Neural progenitor cell (in vitro differentiated cells): ENCODE measurements at regions not wholly inside any gene's neighbourhood (a gene's known extent, or its start where the extent isn't known, plus 50 kb on each side); places are given as distances from the start of the nearest gene placed in this dataset.
"Not testable (repeated sequence)": the region's sequence is repeated elsewhere in the genome, so short reads cannot be mapped to it uniquely, and the experiment has no call there.

Source experiments
- DNase-seq: peaks from one replicate; pipeline ENCODE4 v3.0.0-alpha.2; 2016; ENCODE audit warnings: low spot score
- H2AFZ ChIP-seq: fragments of 200-600 bp; sonication (generic); replicated peaks from 2 replicates; pipeline ENCODE4 v1.6.1; 2016; ENCODE audit warnings: antibody characterized with exemption
- H3F3A ChIP-seq: fragments of 200-600 bp; sonication (generic); 2 replicates; pipeline ENCODE4 v1.6.1; 2016; ENCODE audit warnings: antibody characterized with exemption, low read depth
- H3K27ac ChIP-seq: fragments of 200-600 bp; sonication (generic); 2 replicates; pipeline ENCODE4 v1.5.1; 2016; ENCODE audit warnings: mild to moderate bottlenecking
- H3K27me3 ChIP-seq: fragments of 200-600 bp; sonication (generic); 2 replicates; pipeline ENCODE4 v1.6.1; 2016; ENCODE audit warnings: mild to moderate bottlenecking, moderate library complexity
- H3K36me3 ChIP-seq: fragments of 200-600 bp; sonication (generic); 2 replicates; pipeline ENCODE4 v1.5.1; 2016
- H3K4me1 ChIP-seq: fragments of 200-600 bp; sonication (generic); 2 replicates; pipeline ENCODE4 v1.6.1; 2016; ENCODE audit warnings: mixed run types
- H3K4me2 ChIP-seq: fragments of 200-600 bp; sonication (generic); 2 replicates; pipeline ENCODE4 v1.6.1; 2016
- H3K4me3 ChIP-seq: fragments of 200-600 bp; sonication (generic); 2 replicates; pipeline ENCODE4 v1.5.1; 2016
- H3K79me2 ChIP-seq: fragments of 200-600 bp; sonication (generic); 2 replicates; pipeline ENCODE4 v1.6.1; 2016; ENCODE audit warnings: low read depth
- H3K9ac ChIP-seq: fragments of 200-600 bp; sonication (generic); 2 replicates; pipeline ENCODE4 v1.6.1; 2016
- H3K9me3 ChIP-seq: fragments of 200-600 bp; sonication (generic); 2 replicates; pipeline ENCODE4 v1.5.1; 2016; ENCODE audit warnings: low read depth
- H4K20me1 ChIP-seq: fragments of 200-600 bp; sonication (generic); 2 replicates; pipeline ENCODE4 v1.6.1; 2016; ENCODE audit warnings: low read depth
- H3K27ac Mint-ChIP-seq: 3 replicates; pipeline ENCODE4 v1.8.0; 2021; ENCODE audit warnings: mixed read lengths
- H3K27me3 Mint-ChIP-seq: 2 replicates; pipeline ENCODE4 v1.8.0; 2022; ENCODE audit warnings: low read depth, mild to moderate bottlenecking, inconsistent platforms, moderate library complexity, mixed read lengths; ENCODE audit not compliant: insufficient read depth
- H3K36me3 Mint-ChIP-seq: 3 replicates; pipeline ENCODE4 v1.8.0; 2021; ENCODE audit warnings: mixed read lengths
- H3K4me1 Mint-ChIP-seq: 3 replicates; pipeline ENCODE4 v1.8.0; 2021; ENCODE audit warnings: mixed read lengths
- H3K4me3 Mint-ChIP-seq: 3 replicates; pipeline ENCODE4 v1.8.0; 2021; ENCODE audit warnings: mild to moderate bottlenecking, moderate library complexity, mixed read lengths
- H3K9me3 Mint-ChIP-seq: 3 replicates; pipeline ENCODE4 v1.8.0; 2020; ENCODE audit warnings: mixed read lengths
- EZH2 ChIP-seq: fragments of 200-600 bp; sonication (generic); IDR thresholded peaks from 2 replicates; pipeline ENCODE4 v1.6.1; 2017; ENCODE audit warnings: antibody characterized with exemption, mild to moderate bottlenecking, moderate library complexity
- EZH2phosphoT487 ChIP-seq: fragments of 200-600 bp; sonication (generic); IDR thresholded peaks from 2 replicates; pipeline ENCODE4 v1.6.1; 2017; ENCODE audit warnings: antibody characterized with exemption
- TF ChIP-seq, protein P1 (sequence below): fragments of 200-600 bp; sonication (generic); IDR thresholded peaks from 2 replicates; pipeline ENCODE4 v1.5.1; 2017; ENCODE audit warnings: antibody characterized with exemption, mild to moderate bottlenecking

DNA sequence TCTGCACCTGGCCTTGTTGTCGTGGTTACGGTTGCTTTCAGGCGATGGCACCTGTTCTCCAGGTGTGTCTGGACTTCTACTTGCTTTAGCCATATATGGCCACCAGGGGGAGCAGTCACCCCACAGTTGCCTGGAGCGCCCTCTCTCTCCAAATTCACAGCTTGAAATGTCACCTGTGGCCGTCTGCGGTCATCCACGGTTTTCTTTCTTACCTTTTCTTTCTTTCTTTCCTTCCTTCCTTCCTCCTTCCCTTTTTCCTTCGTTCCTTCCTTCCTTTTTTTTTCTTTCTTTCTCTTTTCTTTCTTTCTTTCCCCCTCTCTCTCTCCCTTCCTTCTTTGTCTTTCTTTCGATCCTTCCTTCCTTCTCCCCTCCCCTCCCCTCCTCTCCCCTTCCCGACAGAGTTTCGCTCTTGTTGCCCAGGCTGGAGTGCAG is 150.5 kb upstream of the VKORC1L1 start:
- peaks cover 3% of the 10 kb centered on the region for H3K27me3 Mint-ChIP-seq
- Histone ChIP-seq H3K4me3 (no peak overlapping the region), H2AFZ (no peak overlapping the region), H3K36me3 (no peaks in the 10 kb centered on the region), H3K9ac (no peak overlapping the region), H3K27me3 (no peaks in the 10 kb centered on the region), H3F3A (no peaks in the 10 kb centered on the region), H3K4me2 (no peak overlapping the region), H3K4me1 (no peaks in the 10 kb centered on the region), H4K20me1 (no peaks in the 10 kb centered on the region), H3K27ac (no peak overlapping the region), H3K79me2 (no peaks in the 10 kb centered on the region), H3K9me3 (no peaks in the 10 kb centered on the region)
- TF ChIP-seq, protein P1, sequence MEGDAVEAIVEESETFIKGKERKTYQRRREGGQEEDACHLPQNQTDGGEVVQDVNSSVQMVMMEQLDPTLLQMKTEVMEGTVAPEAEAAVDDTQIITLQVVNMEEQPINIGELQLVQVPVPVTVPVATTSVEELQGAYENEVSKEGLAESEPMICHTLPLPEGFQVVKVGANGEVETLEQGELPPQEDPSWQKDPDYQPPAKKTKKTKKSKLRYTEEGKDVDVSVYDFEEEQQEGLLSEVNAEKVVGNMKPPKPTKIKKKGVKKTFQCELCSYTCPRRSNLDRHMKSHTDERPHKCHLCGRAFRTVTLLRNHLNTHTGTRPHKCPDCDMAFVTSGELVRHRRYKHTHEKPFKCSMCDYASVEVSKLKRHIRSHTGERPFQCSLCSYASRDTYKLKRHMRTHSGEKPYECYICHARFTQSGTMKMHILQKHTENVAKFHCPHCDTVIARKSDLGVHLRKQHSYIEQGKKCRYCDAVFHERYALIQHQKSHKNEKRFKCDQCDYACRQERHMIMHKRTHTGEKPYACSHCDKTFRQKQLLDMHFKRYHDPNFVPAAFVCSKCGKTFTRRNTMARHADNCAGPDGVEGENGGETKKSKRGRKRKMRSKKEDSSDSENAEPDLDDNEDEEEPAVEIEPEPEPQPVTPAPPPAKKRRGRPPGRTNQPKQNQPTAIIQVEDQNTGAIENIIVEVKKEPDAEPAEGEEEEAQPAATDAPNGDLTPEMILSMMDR = peak; percentile 86
- TF ChIP-seq EZH2 = no peak
- no peak for TF ChIP-seq EZH2phosphoT487
- H3K4me3 Mint-ChIP-seq = no peak overlapping the region
- no peaks in the 10 kb centered on the region for H3K9me3 Mint-ChIP-seq
- H3K27ac Mint-ChIP-seq = no peak overlapping the region
- peak; percentile 62 for DNase-seq
- H3K36me3 Mint-ChIP-seq = peaks cover 8% of the 10 kb centered on the region
- no peaks in the 10 kb centered on the region for H3K4me1 Mint-ChIP-seq

DNA sequence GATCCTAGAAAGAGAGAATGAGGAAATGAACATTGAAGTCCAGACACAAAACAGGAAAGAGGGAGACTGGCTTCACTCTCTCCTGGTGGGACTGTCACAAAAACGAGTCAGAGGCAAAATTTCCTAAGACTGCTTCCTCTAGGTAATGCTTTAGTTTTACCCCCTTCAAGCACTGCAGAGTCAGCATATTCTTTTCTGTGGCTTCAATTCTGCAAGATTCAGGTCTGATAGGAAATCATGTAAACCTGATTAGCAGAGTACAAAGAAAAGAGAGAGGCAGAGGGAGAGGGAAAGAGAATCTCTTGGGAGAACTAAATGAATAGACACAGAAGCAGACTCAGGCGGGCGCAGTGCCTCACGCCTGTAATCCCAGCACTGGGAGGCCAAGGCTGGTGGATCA is 145.7 kb upstream of the VKORC1L1 start:
- H3K4me1 Mint-ChIP-seq, H3K4me3 ChIP-seq, H3K36me3 Mint-ChIP-seq, H3F3A ChIP-seq, H3K4me3 Mint-ChIP-seq, H2AFZ ChIP-seq, H3K36me3 ChIP-seq, H3K4me2 ChIP-seq, H3K27ac Mint-ChIP-seq, H3K27me3 Mint-ChIP-seq, H3K27me3 ChIP-seq, H4K20me1 ChIP-seq, H3K79me2 ChIP-seq, H3K9me3 Mint-ChIP-seq, H3K4me1 ChIP-seq, H3K9me3 ChIP-seq, H3K27ac ChIP-seq, DNase-seq, H3K9ac ChIP-seq: not testable (repeated sequence)

DNA sequence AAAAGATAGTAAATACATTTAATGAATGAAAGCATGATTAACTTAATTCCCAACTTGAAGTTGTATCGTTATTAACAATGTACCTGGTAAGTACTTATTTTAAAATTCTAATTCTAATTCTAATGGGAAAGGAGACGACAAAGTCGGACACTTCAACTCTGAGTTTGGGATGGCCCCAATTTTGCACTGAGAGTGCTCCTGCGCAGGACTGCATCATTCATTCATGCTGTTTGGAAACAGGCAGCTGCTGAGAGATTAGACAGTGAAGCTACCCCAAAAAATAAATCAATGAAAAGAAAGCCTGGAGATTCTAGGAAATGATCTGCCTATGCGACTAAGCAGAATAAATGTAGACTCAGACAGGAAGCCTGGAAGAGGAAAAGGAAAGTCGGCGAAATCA is 141.7 kb upstream of the VKORC1L1 start:
- Histone ChIP-seq H3K9me3 (no peaks in the 10 kb centered on the region), H3K27ac (no peak overlapping the region), H3F3A (peaks cover 10% of the 10 kb centered on the region), H4K20me1 (peaks cover 3% of the 10 kb centered on the region), H3K36me3 (no peaks in the 10 kb centered on the region), H3K4me2 (peak overlapping the region; percentile 80), H3K4me1 (peaks cover 6% of the 10 kb centered on the region), H3K4me3 (peak overlapping the region; percentile 53), H2AFZ (peak overlapping the region; percentile 83), H3K9ac (no peak overlapping the region), H3K27me3 (no peaks in the 10 kb centered on the region), H3K79me2 (no peaks in the 10 kb centered on the region)
- Mint-ChIP-seq H3K27me3 (no peaks in the 10 kb centered on the region), H3K27ac (no peak overlapping the region), H3K4me3 (peak overlapping the region; percentile 47), H3K4me1 (peaks cover 5% of the 10 kb centered on the region), H3K36me3 (no peaks in the 10 kb centered on the region), H3K9me3 (no peaks in the 10 kb centered on the region)
- DNase-seq = no peak
- no peak for TF ChIP-seq EZH2
- TF ChIP-seq, protein P1 = no peak
- no peak for TF ChIP-seq EZH2phosphoT487

DNA sequence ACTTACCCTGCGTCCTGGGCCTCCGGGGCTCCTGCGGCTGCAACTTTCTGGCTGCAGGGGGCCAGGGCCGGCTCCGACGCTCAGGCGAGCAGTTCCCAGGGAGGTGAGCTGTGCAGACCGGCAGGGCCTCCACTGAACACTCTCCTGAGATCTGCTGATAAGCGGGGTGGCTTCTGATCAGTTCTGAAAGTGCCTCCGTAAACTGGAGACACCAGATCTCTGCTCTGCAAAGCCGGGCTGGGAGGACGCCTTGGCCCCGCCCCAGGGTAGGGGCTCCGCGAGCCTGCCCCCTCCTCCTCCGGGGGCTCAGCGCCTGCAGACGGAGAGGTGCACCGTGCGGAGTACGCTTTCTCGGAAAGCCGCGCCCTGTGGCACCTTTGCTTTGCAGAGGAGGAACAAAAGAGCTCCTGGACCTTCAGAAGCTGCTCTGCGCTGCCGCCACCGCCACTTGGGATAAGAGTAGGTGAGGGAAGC is 141.3 kb upstream of the VKORC1L1 start:
- H3K9me3 Mint-ChIP-seq = no peaks in the 10 kb centered on the region
- no peaks in the 10 kb centered on the region for H3K27me3 Mint-ChIP-seq
- Histone ChIP-seq H3K36me3 (no peaks in the 10 kb centered on the region), H4K20me1 (peaks cover 3% of the 10 kb centered on the region), H3K9me3 (no peaks in the 10 kb centered on the region), H3K4me1 (peaks cover 6% of the 10 kb centered on the region), H3K4me3 (peak overlapping the region; percentile 53), H3K27me3 (no peaks in the 10 kb centered on the region), H3K27ac (no peak overlapping the region), H3K79me2 (no peaks in the 10 kb centered on the region), H3K9ac (no peak overlapping the region), H3F3A (peaks cover 10% of the 10 kb centered on the region), H2AFZ (peak overlapping the region; percentile 83), H3K4me2 (peak overlapping the region; percentile 80)
- no peak overlapping the region for H3K27ac Mint-ChIP-seq
- H3K4me1 Mint-ChIP-seq = peaks cover 5% of the 10 kb centered on the region
- TF ChIP-seq, protein P1 = peak; percentile 40
- no peak for TF ChIP-seq EZH2phosphoT487
- DNase-seq = peak; percentile 73
- H3K4me3 Mint-ChIP-seq = peak overlapping the region; percentile 47
- H3K36me3 Mint-ChIP-seq = no peaks in the 10 kb centered on the region
